Cardiac muscle cell (in vitro differentiated cells and primary cell): ENCODE measurements at regions not wholly inside any gene's neighbourhood (a gene's known extent, or its start where the extent isn't known, plus 50 kb on each side); places are given as distances from the start of the nearest gene placed in this dataset.

Experiments used
- DNase-seq, 2 donors: peaks; one replicate each; pipeline versions ENCODE4 v3.0.0 to v3.0.0-alpha.2; 2010 to 2017; ENCODE audit warnings: low read depth in 1 of 2, low spot score in 1 of 2
- H3K27ac ChIP-seq: fragments of 200-600 bp; sonication (generic); 2 replicates; pipeline ENCODE4 v1.5.1; 2016
- H3K27me3 ChIP-seq: fragments of 200-600 bp; sonication (generic); 2 replicates; pipeline ENCODE4 v1.6.0; 2016; ENCODE audit warnings: control low read depth
- H3K36me3 ChIP-seq: fragments of 200-600 bp; sonication (generic); 2 replicates; pipeline ENCODE4 v1.5.1; 2016; ENCODE audit warnings: control low read depth
- H3K4me1 ChIP-seq: fragments of 200-600 bp; sonication (generic); 2 replicates; pipeline ENCODE4 v1.8.1; 2017; ENCODE audit warnings: low read depth, mild to moderate bottlenecking, mixed run types
- H3K4me3 ChIP-seq: fragments of 200-600 bp; sonication (generic); 2 replicates; pipeline ENCODE4 v1.5.1; 2016; ENCODE audit warnings: mild to moderate bottlenecking
- H3K9me3 ChIP-seq: fragments of 200-600 bp; sonication (generic); 2 replicates; pipeline ENCODE4 v1.5.1; 2017; ENCODE audit warnings: low read depth, mild to moderate bottlenecking, control low read depth
- CTCF ChIP-seq: IDR thresholded peaks from 2 replicates; pipeline ENCODE4 v1.5.1; 2012; ENCODE audit warnings: low read depth, mild to moderate bottlenecking, low read length

GRCh38 chr4:45751877-45752530 lies 371.9 kb downstream of the GABRG1 start:
- H3K36me3 ChIP-seq: no peaks in the 10 kb centered on the region
- H3K9me3 ChIP-seq: no peaks in the 10 kb centered on the region
- peaks cover 36% of the 10 kb centered on the region for H3K4me1 ChIP-seq
- H3K27ac ChIP-seq: peak overlapping the region; percentile 84
- no peak for TF ChIP-seq CTCF
- no peaks in the 10 kb centered on the region for H3K27me3 ChIP-seq
- no peak overlapping the region for H3K4me3 ChIP-seq
- peak in 1 of 2 donors; percentile 53 for DNase-seq

GRCh38 chr4:45750721-45751120 lies 373.1 kb downstream of the GABRG1 start:
- no peak for DNase-seq
- Histone ChIP-seq H3K4me1 (peaks cover 36% of the 10 kb centered on the region), H3K27ac (peak overlapping the region; percentile 84), H3K9me3 (no peaks in the 10 kb centered on the region), H3K4me3 (no peak overlapping the region), H3K27me3 (no peaks in the 10 kb centered on the region), H3K36me3 (no peaks in the 10 kb centered on the region)
- no peak for TF ChIP-seq CTCF

- DNase-seq: no peak
- no peak for TF ChIP-seq CTCF
- no peak overlapping the region for H3K27ac ChIP-seq
These were observed 378.1 kb downstream of the GABRG1 start for GRCh38 chr4:45745741-45746140.

GRCh38 chr4:45741897-45742296 lies 382.0 kb downstream of the GABRG1 start:
- TF ChIP-seq CTCF: no peak
- peak in 1 of 2 donors; percentile 5 for DNase-seq
- Histone ChIP-seq H3K36me3 (no peaks in the 10 kb centered on the region), H3K4me1 (no peaks in the 10 kb centered on the region), H3K27me3 (no peaks in the 10 kb centered on the region), H3K27ac (no peak overlapping the region), H3K4me3 (no peak overlapping the region), H3K9me3 (no peaks in the 10 kb centered on the region)

More at GRCh38 chr4:45745741-45746140, 378.1 kb downstream of the GABRG1 start:
- no peak overlapping the region for H3K4me3 ChIP-seq
- no peaks in the 10 kb centered on the region for H3K27me3 ChIP-seq
- no peaks in the 10 kb centered on the region for H3K36me3 ChIP-seq
- peaks cover 4% of the 10 kb centered on the region for H3K4me1 ChIP-seq
- no peaks in the 10 kb centered on the region for H3K9me3 ChIP-seq

- no peak for DNase-seq
- Histone ChIP-seq H3K36me3 (no peaks in the 10 kb centered on the region), H3K27me3 (no peaks in the 10 kb centered on the region), H3K4me3 (no peak overlapping the region), H3K4me1 (no peaks in the 10 kb centered on the region), H3K27ac (no peak overlapping the region), H3K9me3 (no peaks in the 10 kb centered on the region)
- no peak for TF ChIP-seq CTCF
These were observed 391.7 kb downstream of the GABRG1 start for GRCh38 chr4:45732161-45732560.
